ENCODE measurements at regions not wholly inside any gene's neighbourhood (a gene's known extent, or its start where the extent isn't known, plus 50 kb on each side); places are given as distances from the start of the nearest gene placed in this dataset.

DNA sequence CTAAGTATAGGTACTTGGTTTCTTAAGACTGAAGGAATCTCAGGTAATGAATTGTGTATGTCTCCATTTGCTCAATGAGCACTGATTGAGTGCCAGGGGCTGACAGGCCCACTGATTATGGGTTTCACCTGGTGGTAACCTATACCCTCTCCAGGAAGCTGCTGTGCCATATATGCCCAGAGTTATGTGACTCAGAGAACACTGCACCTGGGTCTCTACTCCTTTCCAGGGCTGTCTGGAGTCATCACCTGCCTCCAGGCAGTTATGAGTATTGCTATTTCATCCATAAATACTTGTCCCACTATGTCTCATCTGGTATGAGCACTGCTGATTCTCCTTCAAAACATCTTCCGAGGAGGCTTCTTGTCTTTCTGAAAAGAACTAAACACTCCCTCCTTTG, 692.9 kb downstream of the BCL11B start:
- intact Hi-C loops (cut with DNase I): no loop called here
- no peak for DNase-seq (ENCODE audit: low spot score)

DNA sequence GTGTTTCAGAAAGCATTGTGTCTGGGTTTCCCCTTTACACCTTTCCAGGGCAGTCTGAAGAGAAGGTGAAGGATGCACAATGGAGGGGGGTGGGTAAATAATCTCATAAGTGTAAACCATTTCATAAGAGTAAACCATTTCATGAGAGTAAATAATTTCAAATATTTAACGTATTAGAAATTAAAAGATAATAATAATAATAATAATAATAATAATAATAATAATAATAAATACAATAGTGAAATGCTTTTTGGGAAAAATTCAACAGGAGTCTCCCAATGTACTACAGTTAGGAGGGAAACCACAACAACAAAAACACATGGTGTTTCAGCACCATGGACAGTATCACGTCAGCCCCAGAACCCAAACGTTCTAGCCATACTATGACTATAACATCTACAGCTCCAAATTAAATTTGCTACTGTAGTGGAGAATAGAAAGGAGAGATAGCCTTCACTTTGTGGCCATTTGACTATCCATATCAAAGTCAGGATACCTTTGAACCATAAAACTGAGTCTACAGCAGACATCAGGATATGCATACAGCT, 691.8 kb downstream of the BCL11B start:
- DNase-seq (ENCODE audit: low spot score): no peak
- intact Hi-C loops (cut with DNase I): no loop called here

DNA sequence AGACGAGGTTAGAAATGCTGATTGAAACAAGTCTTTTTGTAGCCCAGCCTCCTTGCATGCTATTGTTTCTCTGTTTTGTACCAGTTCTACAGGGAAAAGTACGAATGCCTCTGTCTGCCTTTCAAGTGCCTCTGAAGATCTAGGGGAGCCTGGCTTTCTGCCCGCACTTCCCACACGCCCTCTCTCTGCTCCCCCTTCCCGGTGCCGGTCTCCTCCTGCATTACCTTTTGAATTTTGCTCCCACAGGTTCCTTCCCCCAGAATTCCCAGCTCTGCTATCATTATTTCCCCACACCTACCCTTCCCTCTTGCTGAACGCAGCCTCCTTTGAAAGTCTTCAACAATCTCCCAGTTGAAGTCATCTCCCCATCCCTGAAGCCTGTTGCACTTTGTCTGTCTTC, 689.7 kb downstream of the BCL11B start:
- DNase-seq (ENCODE audit: low spot score): no peak
- intact Hi-C loops (cut with DNase I): no loop called here

DNA sequence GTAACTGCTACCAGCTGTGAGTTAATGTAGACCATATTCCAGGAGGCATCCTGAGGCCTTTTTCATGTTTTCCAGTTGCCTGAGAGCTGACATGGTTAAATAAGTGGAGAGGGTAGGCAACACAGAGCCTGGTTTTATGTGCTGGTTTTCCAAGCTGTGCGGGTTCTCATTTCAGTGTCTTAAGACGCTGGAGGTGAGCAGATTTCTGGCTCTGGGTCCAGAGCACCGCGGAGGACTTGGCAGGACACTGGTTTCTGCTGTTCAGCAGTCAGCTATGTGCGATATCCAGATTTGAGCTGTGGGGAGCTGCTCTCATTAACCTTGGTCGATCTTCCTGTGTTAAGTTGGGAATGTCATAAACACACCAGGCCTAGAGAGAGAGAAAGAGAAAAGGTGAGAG, 680.8 kb downstream of the BCL11B start:
- intact Hi-C loops (cut with DNase I): no loop called here
- no peak for DNase-seq (ENCODE audit: low spot score)

DNA sequence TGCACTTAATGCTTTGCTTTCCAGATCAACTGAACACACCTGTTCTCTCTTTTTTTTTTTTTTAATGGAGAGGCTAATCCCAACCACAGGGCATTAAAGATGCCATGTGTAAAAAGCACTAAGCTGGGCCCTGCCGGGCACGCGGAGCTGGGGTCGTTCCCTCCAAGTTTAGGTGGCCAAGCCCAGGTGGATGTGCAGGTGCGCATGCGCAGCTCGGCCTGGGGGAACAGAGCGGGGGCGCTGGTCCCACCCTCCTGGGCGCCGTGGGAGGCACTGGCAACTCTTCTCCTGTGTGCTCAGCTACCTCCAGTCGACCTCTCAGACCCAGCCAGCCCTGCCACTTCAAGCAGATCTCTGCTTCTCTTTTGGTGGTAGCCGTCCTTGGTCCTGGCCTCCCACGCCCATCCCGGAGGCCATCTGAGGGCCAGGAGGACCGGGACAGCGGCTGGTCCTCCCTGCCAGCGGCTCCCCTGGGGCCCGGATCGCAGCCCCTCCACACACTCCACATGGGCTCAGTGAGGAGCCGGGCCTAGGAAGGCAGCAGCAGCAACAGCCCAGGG, 679.3 kb downstream of the BCL11B start:
- no peak for DNase-seq (ENCODE audit: low spot score)
- intact Hi-C loops (cut with DNase I): no loop called here

DNA sequence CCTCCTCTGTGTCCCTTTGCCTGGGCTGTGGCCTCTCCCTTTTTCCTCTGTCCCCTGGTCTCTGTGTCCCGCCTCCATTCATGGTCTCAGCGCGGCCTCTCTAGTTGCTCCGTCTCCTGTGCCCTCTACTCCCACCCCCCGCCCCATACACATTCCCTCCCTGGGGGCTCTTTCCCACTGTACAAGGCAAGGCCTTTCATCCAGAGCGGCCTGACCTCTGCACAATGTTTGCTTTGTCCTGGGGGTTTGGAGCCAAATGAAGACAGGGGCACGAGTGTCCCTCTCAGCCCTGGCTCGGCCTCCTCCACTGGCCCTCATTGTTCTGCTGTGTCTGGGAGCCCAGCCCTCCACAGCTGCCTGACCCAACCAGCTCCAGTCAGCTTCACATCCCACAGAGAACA, 678.6 kb downstream of the BCL11B start:
- DNase-seq (ENCODE audit: low spot score): no peak
- intact Hi-C loops (cut with DNase I): no loop called here

DNA sequence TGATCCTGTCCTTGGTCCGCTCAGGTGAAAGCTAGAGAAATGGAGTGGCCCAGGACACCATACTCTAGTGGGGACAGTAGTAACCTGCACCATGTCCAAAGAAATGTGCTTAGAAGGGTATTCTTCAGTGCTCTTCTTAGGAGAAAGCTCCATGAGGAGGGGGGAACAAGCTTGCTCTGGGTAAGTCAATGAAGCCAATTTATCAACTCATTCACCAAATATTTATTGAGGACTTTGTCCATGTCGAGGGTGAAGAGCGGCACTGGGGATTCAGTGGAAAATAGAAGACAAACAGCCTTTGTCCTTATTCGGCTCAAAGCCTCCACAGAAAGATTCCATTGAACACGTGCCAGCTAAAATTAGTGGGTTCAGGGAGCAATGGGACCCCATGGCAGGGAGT, 677.8 kb downstream of the BCL11B start:
- DNase-seq (ENCODE audit: low spot score): no peak

DNA sequence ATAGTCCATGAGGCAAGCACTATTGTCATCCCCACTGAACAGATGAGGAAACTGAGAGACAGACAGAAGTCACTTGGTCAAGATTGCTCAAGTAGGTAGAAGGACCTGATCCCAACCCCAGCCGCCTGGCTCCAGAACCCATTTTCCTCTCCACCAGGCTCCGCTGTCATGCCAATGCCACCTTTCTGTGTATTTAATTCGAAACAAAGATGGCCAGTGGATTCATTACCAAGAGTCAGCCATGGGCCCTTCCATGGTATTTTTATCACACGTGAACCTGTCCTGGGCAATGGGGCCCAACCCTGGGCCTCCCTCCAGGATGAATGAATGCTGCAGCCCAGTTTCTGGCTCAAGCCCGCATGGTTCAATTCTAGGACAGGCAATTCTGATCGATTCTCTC, 673.4 kb downstream of the BCL11B start:
- DNase-seq (ENCODE audit: low spot score): no peak
- intact Hi-C loops (cut with DNase I): no loop called here

More for the DNA sequence above, 677.8 kb downstream of the BCL11B start:
- intact Hi-C loops (cut with DNase I): no loop called here

DNA sequence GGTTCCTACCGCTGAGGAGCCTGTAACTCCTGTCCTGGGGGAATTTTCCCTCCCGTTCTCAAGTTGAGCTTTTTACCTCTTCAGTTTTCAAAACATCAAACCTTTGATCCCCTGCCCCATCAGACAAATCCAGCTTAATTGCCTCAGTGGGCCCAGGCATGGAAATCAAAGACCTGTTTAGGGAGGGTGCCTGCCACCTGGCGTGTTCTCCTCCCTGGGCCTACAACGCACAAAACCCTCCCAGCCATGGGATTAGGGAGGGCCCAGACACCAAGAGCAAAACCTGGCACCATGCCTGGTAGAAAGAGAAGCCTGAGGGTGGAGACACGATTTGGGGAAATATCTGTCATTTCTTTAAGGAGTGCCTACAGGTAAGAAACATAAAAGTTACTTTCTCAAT, 672.9 kb downstream of the BCL11B start:
- no peak for DNase-seq (ENCODE audit: low spot score)
- intact Hi-C loops (cut with DNase I): no loop called here

DNA sequence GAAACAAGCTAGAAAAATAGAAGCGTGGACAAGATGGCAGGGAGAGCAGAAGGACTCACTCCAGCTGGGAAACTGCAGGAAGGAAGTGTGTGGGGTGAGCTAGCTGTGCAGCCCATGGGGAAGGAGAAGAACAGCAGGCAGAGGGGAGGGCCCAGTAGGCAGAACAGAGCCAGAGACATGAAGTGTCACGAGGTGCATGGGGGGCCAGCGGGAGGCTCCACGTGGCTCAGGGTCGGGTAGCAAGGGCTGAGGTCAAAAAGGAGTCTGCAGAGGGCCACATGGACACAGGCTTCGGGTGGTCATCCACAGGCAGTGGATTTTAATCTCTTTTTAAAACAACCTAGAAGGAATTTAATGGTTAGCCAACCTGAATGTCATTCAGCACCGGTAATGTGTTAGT, 669.0 kb downstream of the BCL11B start:
- intact Hi-C loops (cut with DNase I): no loop called here
- no peak for DNase-seq (ENCODE audit: low spot score)

DNA sequence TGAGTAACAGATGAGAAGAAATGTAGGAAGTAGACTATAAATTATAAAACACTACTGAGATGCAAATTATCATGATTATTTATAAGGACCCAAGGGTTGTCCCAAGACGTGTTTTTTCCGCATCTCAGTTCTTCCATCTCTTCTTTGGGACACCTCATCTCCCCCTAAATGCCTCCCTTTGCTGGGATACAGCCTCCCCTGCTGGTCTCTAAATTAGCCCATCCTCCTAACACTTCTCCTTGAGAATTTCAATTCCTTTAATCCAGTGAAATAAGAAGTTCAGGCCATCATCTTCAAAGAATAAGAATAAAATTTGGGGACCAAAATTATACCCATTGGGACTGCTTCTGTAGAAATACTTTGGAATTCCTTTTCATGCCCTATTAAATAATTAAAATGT, 667.0 kb downstream of the BCL11B start:
- intact Hi-C loops (cut with DNase I): no loop called here
- DNase-seq (ENCODE audit: low spot score): no peak

DNA sequence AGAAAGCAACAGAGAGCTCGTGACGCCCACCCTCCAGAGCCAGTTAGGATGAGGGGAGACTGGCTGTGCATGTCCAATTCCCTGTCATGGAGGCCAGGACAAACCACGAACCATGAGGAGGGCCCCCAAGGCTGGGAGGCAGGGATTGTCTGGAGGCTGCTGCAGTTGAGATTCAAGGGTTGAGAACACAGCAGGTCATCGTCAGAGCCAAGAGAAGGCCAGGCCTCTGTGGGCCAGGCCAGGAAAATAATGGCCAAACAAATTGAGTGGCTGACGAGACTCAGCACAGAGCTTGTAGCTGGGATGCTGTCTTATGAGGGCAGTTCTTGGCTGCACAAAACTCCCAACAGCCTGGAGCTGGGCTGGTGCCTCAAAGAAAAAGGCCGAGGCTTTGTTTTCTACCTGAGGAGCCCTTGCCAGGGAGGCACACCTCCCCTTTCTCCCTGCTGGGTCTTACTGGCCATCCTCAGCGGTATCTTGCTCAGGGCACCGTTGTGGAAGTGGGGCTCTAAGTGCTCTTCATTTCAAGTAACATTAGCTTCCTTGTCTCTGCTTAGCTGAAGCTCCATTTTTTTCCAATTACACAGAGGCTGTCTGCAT, 665.9 kb downstream of the BCL11B start:
- intact Hi-C loops (cut with DNase I): no loop called here
- no peak for DNase-seq (ENCODE audit: low spot score)

DNA sequence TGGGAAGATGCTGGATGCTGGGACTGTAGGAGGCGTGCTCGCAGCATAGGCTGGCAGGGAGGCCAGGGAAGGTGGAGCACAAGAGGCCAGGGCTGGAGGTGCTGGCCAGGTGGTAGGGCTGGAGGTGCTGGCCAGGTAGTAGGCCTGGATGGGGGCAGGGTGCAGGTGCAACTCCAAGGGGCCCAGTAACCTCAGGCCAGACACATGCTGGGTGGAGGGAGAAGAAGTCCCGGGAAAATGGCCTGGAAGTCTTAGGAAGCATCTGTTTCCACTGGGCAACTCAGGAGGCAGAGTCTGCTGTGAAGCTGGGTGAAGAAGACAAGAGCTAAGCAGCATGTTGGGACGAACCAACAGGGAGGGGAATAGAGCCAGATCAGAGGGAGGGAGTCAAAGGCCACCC, 665.2 kb downstream of the BCL11B start:
- intact Hi-C loops (cut with DNase I): no loop called here

DNA sequence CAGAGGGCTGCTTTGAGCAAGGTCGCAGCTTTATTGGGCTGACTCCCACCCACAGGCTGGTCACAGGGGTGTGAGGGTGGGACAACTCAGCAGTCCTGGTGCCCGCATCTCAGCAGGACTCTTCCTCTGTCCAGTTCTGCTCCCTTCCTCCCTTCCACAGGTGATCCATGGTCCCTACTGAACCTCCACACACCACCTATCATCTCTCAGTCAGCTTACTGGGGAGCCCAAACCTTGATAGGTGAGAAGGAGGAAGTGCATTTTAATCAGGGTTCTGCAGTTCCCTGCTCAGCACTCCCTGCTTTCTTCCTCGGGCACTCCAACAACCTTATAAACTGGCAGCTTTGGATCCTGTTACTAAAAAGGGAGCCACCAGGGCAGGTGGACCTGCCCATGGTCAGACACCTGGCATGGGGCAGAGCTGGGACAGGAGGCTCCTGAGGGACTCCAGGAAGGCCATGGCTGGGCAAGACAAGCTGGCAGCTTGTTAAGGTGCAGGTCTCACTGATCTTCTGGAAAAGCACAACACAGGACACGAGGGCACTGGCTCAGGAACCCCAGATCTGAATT, 664.6 kb downstream of the BCL11B start:
- intact Hi-C loops (cut with DNase I): no loop called here

More for the DNA sequence above, 665.2 kb downstream of the BCL11B start:
- DNase-seq (ENCODE audit: low spot score): no peak

DNA sequence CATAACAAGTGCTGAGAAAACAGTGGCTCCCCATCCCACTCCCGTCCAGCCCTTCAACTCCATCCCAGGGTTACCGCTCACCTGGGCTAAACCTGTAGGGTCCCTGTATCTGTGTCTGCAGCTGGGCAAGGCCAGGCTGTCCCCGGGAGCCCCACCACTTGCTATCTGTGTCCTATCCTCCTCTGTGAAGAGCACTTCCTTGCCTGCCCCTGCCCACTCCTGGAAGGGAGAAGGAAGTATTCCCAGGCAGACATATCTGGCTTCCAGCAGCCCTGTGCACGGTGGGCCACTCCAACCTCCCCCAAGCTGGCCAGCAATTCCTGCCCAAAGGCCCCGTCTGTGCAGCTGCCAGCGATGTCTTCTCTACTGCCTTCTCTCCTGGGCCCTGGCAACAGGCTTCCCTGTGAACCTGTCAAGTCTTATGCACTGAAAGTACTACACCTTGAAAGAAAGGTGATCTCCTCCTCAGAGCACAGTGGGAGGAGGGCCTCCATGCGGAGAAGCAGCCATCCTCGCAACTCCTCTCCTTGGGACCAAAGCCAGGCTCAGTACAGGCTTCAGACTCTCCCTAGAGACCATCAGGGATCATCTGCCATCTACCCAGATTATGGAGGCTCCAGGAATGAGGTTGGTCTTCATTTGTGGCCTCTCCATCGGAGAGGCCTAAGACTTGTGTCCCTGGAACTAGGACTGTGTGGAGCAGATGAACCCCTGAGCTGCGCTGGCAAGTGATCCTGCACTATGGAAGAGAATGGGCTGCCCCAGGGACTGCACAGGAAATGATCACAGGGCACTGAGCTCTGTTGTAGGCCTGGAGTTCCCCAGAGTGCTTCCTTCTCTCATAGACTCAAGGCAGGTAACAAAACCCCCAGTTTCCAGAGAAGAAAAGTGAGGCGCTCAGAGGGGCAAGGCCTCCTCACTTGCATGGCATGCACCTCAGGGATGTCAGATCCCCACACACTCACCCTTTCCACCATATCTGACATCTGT, 663.6 kb downstream of the BCL11B start:
- intact Hi-C loops (cut with DNase I): no loop called here
- no peak for DNase-seq (ENCODE audit: low spot score)

More for the DNA sequence above, 664.6 kb downstream of the BCL11B start:
- no peak for DNase-seq (ENCODE audit: low spot score)

DNA sequence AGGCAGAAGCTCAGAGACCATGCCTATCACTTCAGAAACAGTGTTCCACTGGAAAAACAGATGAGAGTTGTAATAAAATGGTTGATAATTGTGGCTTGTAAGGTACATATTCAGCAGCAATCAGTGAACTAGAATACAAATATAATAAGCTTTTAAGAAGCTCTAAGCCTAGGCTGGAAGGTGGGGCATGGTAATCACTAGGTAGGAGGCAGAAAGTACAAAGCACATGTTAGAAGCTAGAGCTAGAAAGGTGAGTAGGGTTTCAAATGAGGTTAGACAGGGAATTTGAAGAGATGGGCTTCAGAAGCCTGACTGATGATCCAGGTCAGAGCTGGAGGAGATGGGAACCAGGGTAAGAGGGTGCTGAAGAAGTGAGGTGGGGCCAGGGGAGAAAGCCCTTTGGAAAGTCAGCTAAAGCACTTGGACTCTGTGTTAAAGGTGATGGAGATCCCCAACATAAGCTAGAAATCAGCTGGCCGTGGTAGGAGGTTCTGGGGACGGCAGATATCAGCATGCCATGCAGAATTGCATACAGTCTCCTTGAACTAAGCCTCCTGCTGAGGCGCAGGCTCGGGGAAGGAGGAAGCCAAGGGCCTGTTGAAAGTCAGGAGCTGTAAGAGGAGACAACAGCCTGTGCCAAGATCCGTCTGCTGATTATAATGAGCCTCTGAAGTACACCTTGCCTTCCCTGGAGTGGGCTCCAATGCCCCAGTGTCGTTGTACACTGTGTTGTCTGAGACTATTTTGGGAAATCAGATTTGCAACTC, 659.4 kb downstream of the BCL11B start:
- no peak for DNase-seq (ENCODE audit: low spot score)
- intact Hi-C loops (cut with DNase I): no loop called here

DNA sequence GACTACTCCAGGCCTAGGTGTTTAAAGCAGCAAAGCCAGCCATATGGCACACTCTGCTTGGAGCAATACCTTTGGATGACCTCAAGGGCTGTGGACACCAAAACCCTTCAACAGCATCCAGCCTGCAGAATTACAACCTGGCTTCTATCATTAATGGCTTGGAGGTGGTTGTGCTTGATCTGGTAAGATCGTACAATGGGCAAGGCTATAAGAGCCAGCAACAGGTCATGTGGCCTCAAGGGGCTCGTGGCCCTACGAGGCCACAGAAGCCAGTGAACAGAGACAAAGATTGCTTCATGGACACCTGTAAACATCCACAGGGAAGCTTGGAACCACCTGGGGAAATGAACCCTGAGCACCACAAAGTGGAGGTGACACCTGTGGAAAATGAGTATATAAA, 657.3 kb downstream of the BCL11B start:
- intact Hi-C loops (cut with DNase I): no loop called here
- no peak for DNase-seq (ENCODE audit: low spot score)

DNA sequence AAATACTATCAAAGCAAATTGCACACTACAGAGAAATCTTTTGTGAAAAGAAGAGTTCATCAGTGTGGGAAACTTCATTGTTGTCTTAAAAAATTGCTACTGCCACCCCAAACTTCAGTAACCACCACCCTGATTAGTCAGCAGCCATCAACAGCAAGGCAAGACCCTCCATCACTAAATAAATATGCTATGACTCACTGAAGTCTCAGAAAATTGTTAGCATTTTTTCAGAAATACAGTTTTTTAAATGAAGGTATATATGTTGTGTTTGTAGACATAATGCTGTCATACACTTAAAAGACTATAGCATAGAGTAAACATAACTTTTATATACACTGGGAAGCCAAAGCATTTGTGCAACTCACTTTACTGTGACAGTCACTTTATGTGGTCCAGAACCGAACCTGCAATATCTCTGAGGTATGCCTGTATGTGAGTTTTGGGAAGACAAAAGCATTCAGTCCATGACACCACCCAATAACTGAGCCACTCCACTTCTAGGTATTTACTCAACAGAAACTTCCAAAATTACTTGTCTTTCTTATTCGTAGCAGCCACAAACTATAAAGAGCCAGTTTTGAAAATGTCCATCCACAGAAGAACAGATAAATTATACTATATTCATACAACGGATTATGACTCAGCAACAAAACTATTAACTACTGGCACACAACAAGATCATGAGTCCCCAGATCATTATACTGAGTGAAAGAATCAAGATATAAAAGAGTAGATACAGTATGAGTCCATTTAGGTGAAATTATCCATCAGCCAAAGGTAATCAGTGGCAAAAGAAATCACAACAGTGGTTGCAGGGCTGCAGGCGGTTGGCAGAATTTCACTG, 649.6 kb downstream of the BCL11B start:
- no peak for DNase-seq (ENCODE audit: low spot score)
- intact Hi-C loops (cut with DNase I): no loop called here
